ENCODE measurements at regions not wholly inside any gene's neighbourhood (a gene's known extent, or its start where the extent isn't known, plus 50 kb on each side); places are given as distances from the start of the nearest gene placed in this dataset.
A peak's percentile ranks its signal among the peaks of the same experiment; 100 is the strongest.

DNA sequence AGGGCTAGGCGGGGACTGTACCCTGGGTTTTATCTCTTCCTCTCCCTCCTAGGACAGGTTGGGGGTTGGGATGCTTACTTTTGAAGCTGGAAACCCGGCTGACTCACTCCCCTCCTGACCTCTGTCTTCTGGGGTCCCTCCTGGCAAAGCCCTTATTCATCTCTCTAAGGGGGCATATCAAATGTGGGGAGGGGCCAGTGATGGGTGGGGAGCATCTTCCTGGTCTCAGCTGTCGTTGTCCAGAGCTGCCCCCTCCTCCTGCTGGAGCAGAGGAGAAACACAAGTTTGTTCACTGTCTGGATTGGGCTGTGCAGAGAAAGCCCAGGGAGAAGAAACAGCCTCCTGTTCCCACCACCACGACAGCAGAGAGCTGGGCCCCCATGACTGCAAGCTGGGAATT, 85.8 kb downstream of the TNFAIP2 start:
- TF ChIP-seq CTCF (IDR thresholded peaks at IDR 0.05; ENCODE audit: control extremely low read depth in 1 of 3, insufficient read depth in 1 of 3, low read depth in 1 of 3, low read length in 3 of 3), result peak in 1 of 3 experiments; percentile 9; a peak in 1 of 4 replicates
- TF ChIP-seq, protein P1, sequence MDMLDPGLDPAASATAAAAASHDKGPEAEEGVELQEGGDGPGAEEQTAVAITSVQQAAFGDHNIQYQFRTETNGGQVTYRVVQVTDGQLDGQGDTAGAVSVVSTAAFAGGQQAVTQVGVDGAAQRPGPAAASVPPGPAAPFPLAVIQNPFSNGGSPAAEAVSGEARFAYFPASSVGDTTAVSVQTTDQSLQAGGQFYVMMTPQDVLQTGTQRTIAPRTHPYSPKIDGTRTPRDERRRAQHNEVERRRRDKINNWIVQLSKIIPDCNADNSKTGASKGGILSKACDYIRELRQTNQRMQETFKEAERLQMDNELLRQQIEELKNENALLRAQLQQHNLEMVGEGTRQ (IDR thresholded peaks at IDR 0.05; ENCODE audit: low read length), result no peak
- TF ChIP-seq E2F6 (IDR thresholded peaks at IDR 0.05), result no peak
- no peak for TF ChIP-seq KDM4A (IDR thresholded peaks at IDR 0.05; ENCODE audit: low read depth, low read length, severe bottlenecking)
